LNCAP (cell line): ENCODE measurements at regions not wholly inside any gene's neighbourhood (a gene's known extent, or its start where the extent isn't known, plus 50 kb on each side); places are given as distances from the start of the nearest gene placed in this dataset.

Experiments used
- TF ChIP-seq, protein P1 (sequence below): fragments of 450-650 bp; IDR thresholded peaks from 2 replicates; pipeline ENCODE4 v1.5.1; 2017; ENCODE audit warnings: mild to moderate bottlenecking

DNA sequence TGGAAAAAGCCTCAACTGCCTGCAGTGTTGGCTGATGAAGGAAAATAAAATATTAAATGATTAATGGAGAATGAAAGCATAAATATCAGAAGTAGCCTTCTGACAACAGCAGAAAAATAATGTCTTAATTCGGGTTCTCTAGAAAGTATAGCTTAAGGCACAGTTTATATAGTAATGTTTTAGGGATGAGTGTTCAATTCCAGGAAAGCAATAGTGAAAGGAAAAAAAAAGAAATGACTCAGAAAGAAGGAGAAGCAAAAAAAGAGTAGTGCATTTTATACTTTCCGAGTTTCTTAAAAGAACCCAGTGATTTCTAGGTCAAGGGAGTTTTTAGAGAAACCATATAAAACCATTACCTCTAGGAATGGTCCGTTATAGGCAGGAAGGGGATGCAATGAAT is 137.3 kb downstream of the HTR1B start:
- TF ChIP-seq, protein P1, sequence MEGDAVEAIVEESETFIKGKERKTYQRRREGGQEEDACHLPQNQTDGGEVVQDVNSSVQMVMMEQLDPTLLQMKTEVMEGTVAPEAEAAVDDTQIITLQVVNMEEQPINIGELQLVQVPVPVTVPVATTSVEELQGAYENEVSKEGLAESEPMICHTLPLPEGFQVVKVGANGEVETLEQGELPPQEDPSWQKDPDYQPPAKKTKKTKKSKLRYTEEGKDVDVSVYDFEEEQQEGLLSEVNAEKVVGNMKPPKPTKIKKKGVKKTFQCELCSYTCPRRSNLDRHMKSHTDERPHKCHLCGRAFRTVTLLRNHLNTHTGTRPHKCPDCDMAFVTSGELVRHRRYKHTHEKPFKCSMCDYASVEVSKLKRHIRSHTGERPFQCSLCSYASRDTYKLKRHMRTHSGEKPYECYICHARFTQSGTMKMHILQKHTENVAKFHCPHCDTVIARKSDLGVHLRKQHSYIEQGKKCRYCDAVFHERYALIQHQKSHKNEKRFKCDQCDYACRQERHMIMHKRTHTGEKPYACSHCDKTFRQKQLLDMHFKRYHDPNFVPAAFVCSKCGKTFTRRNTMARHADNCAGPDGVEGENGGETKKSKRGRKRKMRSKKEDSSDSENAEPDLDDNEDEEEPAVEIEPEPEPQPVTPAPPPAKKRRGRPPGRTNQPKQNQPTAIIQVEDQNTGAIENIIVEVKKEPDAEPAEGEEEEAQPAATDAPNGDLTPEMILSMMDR: no peak

DNA sequence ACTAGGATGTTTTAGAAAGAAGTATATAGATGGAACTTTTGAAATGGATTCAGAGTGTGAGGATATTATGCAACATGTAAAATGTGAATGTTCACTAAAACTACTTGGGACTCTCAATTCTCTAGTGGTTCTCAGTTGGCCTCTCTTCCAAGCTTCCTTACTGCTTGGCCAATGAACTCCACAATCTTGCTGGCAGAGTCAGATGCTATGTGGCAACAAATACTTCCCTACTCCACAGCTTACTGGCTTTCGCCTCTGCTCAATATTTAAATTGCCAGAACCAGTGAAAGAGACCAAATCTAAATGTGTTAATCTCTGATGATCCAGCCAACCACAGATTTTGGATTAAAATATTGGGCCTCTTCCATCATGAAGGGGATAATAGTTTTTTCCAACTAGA is 138.4 kb downstream of the HTR1B start:
- TF ChIP-seq, protein P1: no peak

DNA sequence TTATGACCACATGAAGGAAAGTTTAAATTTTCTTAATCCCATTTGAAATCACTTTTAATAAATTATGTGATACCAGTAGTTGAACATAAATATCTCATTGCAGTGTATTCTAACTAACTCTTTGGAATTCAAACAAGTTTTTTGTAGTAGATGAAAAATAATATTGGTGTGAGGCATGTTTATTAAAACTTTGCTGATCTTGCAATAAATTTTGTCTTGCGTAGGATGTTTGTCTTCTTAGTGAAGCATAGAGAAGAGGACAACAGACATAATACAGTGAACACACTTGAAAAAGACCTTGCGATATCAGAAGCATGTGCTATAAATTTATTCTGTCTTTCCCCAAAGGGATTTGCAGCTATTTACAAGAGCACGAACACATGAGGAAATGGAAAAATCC is 140.7 kb downstream of the HTR1B start:
- TF ChIP-seq, protein P1: no peak

DNA sequence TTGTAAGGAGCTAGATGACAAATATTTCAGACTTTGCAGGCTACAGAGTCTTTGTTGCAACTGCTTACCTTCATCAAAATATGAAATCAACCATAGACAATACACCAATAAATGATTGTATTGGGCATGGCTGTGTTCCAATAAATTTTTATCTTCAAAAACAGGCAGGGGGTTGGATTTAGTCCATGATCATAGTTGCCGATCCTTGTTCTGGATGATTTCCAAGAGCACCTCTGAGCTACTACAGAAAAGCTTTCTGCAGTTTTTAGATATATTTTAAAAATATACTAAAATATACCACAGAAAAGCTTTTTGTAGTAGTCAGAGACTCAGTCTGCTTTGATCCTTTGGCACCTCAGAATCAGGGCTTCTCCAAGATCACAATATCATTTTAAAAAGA is 145.0 kb downstream of the HTR1B start:
- TF ChIP-seq, protein P1: no peak

DNA sequence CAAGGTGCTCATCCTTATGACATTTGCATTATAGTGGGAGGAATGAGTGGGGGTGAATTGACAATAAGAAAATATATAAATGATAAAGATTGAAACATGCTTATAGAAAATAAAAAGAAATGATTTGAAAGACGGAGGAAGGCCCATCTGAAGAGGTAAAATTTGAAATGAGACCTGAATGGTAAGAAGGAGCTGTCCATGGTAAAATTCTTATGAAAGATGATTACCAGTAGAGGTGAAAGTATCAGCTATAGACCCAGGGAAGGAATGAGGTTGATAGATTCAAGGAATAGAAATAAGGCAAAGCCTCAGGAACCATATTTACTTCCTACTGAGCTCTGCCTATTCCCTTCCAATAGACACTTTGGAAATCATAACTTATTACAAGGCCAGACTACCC is 149.7 kb downstream of the HTR1B start:
- TF ChIP-seq, protein P1: no peak

DNA sequence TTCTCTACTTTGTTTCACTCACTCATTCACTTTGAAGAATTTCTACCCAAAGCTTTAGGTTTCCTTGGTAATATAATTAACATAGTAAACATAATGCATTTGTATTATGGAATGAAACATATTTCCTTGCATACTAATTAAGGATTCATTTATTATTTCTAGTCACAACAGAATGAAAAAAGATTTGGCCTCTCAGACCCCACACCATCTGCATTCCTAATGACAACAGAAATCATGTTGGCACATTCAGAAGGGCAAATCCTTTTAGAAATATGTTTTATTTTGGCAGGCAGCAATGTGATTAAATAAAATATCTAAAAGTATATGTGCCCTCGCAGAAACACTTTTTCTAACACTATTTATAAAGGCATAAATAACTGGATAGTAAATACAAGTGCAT is 163.4 kb downstream of the HTR1B start:
- TF ChIP-seq, protein P1: no peak

DNA sequence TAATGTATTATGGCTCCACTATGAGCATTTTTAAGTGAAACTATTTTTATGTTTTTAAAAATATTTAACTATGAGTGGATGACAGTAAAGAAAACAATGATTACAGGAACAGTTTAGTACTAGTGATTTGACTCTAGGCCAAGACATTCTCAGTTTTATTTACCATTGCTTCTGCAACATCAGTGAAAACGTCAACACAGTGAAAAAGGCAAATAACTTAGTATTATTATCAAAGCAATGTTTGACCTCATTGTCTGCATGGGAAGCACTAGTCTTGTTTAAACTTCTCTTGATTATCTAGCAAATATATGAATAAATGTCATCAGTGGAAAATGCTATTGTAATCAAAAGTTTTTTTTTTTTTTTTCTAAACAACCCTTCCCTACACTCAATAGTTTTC is 165.0 kb downstream of the HTR1B start:
- TF ChIP-seq, protein P1: no peak
